ENCODE measurements at regions not wholly inside any gene's neighbourhood (a gene's known extent, or its start where the extent isn't known, plus 50 kb on each side); places are given as distances from the start of the nearest gene placed in this dataset.
A peak's percentile ranks its signal among the peaks of the same experiment; 100 is the strongest.

DNA sequence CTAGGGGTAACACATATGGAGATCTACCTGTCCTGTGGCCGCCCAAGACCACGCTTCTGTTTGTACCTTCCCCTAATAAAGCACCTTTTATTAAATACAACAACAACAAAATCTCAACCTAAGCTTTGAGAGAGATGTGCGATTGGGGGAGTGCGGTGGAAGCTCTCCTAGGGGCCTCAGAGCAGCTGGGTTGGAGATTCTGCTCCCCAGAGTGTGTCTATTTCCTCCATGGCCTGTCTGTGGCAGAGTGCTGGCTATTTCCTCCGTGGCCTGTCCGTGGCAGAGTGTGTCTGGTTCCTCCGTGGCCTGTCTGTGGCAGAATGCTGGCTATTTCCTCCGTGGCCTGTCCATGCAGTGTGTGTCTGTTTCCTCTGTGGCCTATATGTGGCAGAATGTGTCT lies 139.3 kb upstream of the IPO9 start:
- no peak for DNase-seq

- no peak for DNase-seq
Observed at GRCh38 chr1:201690528-201690927, 138.4 kb upstream of the IPO9 start.

DNA sequence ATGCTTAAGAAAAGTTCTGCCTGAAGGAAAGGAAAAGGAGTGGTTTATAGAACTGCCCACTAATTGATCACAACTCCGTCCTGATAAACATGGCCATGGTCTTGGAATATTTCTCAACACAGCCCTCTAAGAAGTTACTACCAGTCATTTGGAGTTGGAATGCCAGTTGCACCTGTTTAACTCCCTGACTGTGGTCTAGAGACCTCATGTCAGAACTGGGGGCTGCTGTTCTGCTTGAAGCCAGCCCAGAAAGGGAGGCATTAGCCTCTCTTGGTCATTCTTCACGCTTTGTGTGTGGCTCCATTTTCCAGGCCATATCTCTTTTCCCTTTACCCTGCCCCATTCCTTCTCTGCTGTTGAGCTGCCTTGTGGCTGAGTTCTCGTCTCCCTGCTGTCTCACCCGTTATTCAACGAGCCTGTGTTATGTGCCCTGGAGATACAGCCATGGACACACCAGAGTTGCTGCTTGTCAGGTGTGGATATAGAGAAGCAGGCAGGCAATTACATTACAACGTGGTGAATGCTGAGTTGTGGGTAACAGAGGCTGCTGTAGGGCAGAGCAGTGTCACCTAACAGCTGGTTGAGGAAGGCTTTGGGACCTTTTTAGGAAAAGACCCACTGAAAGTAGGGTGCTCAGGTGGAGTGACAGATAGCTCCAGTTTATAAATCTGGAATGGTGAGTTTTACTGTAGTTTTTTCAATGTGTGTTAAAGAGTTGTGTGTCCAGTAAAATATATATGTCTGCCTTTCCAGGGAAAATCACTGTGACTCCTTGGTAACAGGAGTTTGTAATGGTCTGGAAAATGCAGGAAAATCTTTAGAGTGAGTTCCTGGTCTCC lies 137.0 kb upstream of the IPO9 start:
- no peak for DNase-seq

- peak; percentile 43 for DNase-seq
Observed at GRCh38 chr1:201692555-201693394, 136.2 kb upstream of the IPO9 start.

DNA sequence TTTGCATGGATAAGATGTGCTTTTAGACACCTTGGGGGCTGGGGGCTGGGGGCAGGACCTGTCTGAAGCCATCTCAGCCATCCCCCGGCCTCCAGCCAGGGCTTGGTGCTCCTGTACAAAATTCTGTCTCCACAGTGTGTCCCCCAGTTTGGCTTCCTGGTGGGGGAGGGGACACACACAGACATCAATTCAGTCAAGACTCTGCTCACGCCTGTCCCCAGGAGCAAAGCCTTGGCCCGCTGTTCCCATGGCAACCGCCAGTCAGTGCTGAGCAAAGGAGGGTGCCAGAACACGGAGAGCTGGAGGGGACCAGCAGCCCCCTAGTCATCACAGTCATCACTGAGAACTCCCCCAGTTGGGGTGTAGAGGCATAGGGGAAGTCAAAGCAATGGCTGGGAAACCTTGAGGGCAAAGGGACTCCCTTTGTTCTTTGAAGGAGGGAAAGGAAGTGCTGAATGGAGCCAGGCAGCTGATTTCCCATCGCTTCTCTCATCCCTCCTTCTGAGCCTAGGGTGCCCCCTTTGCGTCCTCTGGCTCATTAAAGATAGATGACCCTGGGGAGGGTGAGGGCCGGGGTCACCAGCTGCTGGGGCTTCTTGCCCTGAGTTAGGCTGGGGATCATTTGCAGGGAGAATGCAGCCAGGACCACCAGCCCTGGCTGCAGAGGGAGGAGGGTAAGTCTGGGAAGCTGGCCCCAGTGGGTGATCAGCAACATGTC lies 134.9 kb upstream of the IPO9 start:
- peak; percentile 91 for DNase-seq

- no peak for DNase-seq
Observed at GRCh38 chr1:201694608-201695335, 134.2 kb upstream of the IPO9 start.

- no peak for DNase-seq
Observed at GRCh38 chr1:201695607-201696006, 133.3 kb upstream of the IPO9 start.

GRCh38 chr1:201696217-201696761 lies 132.7 kb upstream of the IPO9 start:
- DNase-seq = peak; percentile 67

- no peak for DNase-seq
Observed at GRCh38 chr1:201697174-201697573, 131.8 kb upstream of the IPO9 start.

- DNase-seq = no peak
Observed at GRCh38 chr1:201701831-201702230, 127.1 kb upstream of the IPO9 start.

GRCh38 chr1:201702936-201703335 lies 126.0 kb upstream of the IPO9 start:
- peak; percentile 87 for DNase-seq

GRCh38 chr1:201703621-201704438 lies 125.1 kb upstream of the IPO9 start:
- DNase-seq = peak; percentile 93

- no peak for DNase-seq
Observed at GRCh38 chr1:201704439-201704792, 124.5 kb upstream of the IPO9 start.

DNA sequence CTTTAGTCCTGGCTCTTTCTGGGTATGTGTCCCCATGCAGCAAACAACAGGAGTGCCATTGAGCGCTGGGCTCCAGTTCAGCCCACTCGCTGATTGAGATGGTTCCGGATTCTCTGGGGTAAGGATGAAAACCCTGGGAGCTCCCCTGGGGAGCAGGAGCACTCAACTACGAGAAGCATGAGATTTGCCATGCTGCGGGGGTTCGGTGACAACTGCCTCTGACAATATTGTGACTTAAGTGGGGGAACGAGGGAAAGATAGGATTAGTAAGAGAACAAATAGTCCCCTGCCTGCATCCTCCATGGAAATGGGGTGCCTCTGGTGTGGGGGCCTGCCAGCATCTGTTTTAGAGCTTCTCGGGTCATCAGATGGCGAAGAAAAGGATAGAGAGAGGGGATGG lies 123.6 kb upstream of the IPO9 start:
- DNase-seq = no peak

GRCh38 chr1:201706109-201706508 lies 122.8 kb upstream of the IPO9 start:
- DNase-seq = no peak

DNA sequence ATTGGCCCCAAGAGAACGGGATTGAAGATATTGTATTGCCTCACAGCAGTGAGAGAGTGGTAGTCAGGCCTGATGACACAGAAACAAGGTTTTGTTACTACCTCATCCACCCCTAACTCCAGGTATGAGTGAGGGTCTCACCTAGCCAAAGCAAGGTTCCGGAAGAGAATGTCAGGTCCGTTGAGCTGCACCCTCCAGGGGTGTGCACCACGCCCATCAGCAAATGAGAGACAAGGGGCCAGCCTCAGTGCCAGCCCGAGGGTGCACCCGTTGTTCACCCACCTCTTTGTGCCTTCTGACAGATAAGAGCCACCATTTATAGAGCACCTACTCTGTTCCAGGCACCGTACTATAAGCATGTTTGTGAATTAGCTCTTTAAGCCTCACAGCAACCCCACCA lies 121.9 kb upstream of the IPO9 start:
- no peak for DNase-seq

- DNase-seq = no peak
Observed at GRCh38 chr1:201707656-201708055, 121.3 kb upstream of the IPO9 start.

DNA sequence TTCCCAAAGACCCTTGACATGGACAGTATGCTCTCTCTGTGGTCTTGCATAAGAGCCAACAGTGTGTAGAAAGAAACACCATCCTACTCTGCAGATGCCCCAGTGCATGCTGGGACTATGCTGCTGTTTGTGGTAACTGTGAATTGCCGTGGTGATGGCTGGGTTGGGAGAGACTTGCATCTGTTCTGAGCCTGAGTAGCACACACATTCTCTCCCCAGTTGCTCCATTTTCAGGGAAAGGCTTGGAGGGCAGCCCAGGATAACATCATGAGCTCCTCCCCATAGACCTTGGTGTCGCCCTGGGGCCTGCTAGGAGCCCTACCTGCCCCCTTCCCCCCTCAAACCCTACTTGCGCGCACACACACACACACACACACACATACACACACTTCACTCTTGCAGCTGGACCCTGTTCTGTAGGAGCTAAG lies 120.9 kb upstream of the IPO9 start:
- no peak for DNase-seq

DNA sequence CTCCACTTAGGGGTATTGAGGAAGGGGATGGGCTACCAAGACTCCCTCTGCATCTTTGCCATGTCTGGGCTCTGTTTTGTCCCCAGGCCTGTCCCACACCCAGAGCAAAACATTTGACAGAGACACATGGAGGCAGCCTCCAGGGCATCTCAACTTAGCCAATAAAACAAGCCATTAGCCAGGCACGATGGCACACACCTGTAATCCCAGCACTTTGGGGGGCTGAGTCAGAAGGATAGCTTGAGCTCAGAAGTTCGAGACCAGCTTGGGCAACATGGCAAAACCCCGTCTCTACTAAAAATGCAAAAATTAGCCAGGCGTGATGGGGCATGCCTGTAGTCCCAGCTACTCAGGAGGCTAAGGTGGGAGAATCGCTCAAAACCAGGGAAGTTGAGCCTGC lies 120.3 kb upstream of the IPO9 start:
- no peak for DNase-seq

- DNase-seq = peak; percentile 67
Observed at GRCh38 chr1:201709564-201710295, 119.2 kb upstream of the IPO9 start.

Measured in eye (tissue), 1 donor.